HG03354 (cell line): ENCODE measurements at regions not wholly inside any gene's neighbourhood (a gene's known extent, or its start where the extent isn't known, plus 50 kb on each side); places are given as distances from the start of the nearest gene placed in this dataset.

ENCODE experiments used
- ATAC-seq: cut with Tn5 transposase; IDR thresholded peaks from one replicate; pipeline ENCODE4 v1.9.1; 2021; ENCODE audit warnings: mild to moderate bottlenecking; ENCODE audit not compliant: unreplicated experiment, poor library complexity, severe bottlenecking

GRCh38 chr9:126207256-126207655, 119.4 kb upstream of the MVB12B start:
- ATAC-seq: no peak

GRCh38 chr9:126208216-126208758, 118.3 kb upstream of the MVB12B start:
- ATAC-seq: no peak

DNA sequence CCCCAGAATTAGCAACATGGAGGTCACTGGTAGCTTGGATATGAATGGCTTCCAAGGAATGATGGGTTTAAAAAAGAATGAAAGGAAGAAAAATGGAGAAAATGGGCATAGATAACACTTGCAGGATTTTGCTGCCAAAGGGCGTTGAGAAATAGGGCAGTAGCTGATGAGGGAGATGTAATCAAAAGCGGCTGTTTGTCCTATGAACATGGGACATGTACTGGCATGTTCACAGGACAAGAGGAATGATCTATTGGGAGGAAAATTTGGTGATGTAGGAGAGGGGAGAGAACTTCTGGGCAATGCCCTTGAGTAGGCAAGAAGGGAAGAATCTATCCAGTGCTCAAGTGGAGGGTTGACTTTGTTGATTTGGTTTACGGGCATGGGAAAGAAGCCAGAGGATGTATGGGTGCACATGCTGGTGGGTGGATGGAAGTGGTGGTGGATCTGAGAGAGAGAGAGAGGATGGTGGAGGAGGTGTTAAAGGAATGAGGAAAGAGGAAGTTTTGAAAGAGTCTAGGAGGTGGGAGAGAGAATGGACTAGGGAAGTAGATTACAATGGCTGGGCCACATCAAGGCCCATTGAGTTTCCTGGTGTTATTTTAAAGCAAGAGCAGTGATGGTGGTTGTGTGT, 115.1 kb upstream of the MVB12B start:
- no peak for ATAC-seq

DNA sequence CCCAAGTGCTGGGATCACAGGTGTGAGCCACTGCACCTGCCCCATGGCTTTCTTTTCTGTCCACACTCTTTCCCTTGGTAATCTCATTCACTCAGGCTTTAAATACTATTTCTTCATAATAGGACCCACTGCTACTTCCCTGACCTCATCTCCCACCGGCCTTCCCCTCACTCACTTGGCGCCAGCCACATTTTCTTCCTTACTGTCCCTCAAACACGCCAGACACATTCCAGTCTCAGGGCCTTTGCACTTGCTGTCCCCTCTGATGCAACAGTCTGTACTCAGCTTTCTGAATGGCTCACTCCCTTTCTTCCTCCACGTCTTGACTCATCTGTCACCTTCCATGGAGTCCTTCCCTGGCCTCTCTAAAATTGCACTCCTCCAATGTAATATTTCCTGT, 111.1 kb upstream of the MVB12B start:
- no peak for ATAC-seq

DNA sequence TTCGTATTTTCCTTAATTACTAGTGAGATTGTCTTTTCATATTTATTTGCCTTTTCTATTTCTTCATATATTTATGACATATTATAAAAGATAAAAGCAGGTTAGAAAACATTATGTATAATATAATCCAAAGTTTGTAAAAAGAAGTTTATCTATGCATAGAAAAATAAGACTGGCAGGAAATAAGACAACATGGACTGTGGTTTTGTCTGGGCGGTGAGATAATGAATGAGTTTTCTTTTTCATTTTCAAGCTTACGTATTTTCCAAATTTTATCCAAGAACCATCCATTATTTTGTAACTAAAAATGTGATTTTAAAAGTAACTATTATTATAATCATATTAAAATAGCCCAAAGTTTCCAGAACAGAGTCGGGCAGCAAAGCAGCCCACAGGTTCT, 109.8 kb upstream of the MVB12B start:
- ATAC-seq: no peak

DNA sequence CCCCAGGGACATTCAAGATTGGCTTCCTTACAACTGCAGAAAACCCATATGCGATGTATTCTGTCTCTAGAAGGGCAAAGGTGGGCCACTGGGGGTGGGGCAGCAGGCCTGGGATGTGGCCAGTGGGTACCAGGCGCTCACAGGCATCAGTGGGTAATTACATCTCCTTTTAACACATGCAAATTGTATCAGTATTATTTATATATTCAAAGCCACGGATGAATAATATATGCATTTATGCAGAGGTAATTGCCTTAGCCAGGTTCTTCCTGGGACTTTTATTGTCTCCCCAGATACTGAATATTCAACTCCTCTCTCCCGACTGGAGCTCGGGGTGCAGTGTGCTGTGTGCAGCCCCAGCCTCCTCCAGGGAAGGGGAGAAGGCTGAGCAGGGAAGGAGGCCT, 109.4 kb upstream of the MVB12B start:
- no peak for ATAC-seq

GRCh38 chr9:126217797-126218196, 108.8 kb upstream of the MVB12B start:
- no peak for ATAC-seq

GRCh38 chr9:126218359-126219125, 108.1 kb upstream of the MVB12B start:
- ATAC-seq: no peak

GRCh38 chr9:126219166-126219565, 107.5 kb upstream of the MVB12B start:
- no peak for ATAC-seq

- no peak for ATAC-seq
These were observed 107.0 kb upstream of the MVB12B start for GRCh38 chr9:126219648-126220063.

DNA sequence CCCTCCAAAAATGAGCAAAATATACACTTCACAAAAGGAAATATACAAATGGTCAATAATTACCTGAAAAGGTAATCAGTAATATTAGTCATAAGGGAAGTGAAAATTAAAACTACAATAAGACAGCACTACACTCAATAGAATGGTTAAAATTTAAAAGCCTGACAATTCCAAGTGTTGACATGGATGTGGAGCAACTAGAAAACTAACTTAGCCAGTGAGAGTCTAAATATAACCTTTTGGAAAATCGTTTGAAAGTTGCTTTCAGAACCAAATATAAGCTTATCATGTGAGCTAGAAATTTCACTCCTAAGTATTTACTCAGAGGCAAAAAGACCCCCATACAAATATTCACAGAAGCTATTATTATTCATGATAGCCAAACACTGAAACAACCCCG, 105.1 kb upstream of the MVB12B start:
- ATAC-seq: no peak

DNA sequence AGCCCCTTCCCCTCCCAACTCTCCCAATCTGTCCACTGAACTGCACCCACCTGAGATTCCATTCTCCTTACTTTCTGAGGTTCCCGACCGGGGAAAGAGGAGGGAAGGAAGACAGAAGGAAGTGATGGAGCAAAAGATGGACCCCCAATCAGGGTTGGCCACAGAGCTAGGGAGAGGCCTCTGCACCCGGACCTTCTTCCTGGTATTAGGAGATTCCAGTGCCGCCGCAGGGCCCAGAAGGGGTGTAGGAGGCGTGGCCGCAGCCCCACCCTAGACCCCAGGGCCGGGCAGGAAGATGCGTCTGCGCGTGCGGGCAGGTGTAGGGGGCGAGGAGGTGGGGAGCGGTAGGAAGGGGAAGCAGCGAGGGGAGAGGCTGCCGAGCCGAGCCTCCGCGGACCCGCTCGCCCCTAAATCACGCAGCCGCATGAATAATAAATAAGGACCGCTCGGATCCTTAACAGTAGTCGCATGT, 104.2 kb upstream of the MVB12B start:
- no peak for ATAC-seq

GRCh38 chr9:126222835-126223431, 103.7 kb upstream of the MVB12B start:
- no peak for ATAC-seq

- no peak for ATAC-seq
These were observed 102.7 kb upstream of the MVB12B start for GRCh38 chr9:126223798-126224531.

- no peak for ATAC-seq
These were observed 100.7 kb upstream of the MVB12B start for GRCh38 chr9:126225611-126226609.

- ATAC-seq: no peak
These were observed 99.4 kb upstream of the MVB12B start for GRCh38 chr9:126226991-126227936.

DNA sequence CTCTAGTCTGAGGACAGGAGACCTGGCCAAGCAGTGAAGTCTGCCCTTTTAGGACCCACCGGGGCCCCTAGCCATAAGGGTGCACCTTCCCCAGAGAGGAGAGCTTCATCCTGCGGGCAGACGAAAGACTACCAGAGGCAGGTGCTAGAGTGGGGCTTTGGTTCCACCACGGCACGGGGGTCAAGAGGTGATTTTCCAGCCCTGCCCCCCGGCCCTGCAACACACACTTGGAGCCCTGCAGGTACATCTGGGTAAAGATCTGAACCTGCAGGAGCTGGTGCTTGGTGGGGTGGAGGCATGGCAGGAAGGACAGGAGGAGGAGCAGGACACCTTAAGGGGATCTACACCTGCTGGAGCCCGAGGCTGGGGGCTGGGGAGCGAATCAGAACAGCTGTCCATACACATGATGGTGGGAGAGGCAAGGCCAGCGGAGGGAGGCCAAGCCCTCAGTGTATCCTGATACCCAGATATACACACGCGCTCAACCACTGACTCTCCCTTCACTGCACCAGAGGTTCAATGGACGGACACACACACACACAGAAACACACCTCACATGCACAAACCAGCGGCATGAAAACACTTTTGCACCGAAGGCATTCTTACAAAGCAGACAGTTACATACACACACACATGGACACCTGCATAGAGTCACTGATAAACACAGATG, 98.4 kb upstream of the MVB12B start:
- no peak for ATAC-seq
